ENCODE measurements at regions not wholly inside any gene's neighbourhood (a gene's known extent, or its start where the extent isn't known, plus 50 kb on each side); places are given as distances from the start of the nearest gene placed in this dataset.
A peak's percentile ranks its signal among the peaks of the same experiment; 100 is the strongest.

DNA sequence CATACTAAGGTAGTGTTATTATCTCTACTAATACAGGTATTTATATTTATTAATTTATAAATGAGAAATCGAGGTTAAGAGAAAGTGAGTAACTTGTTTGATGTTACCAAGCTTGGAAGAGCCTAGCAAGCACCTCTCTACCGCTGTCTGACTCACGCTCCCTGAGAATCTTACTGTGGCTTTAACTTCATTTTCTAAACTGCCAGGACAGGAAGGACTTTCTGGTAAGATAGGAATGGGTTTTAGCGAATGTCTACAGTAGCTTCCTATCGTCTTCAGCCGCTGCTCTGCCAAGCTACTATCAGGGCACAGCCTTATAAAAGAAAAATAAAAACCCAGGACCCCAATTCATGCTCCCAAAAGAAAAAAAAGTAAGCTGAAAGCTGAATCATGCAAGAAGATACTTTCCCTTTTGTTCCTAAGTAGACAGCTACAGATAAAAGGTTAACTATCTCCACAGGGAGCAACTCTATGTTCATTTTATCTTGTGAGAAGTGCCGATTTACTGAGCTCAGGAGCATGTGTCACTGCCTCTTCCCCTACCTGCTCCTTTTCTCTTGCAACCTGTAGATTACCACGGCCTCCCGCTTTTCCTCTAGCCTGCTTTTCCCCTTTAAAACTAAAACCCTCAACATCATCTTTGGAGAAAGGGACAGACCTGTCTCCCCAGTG is 60.2 kb downstream of the THNSL1 start:
- ChIA-PET POLR2A (no interaction called here), CTCF (interaction anchor here (0.8 to 1.6 kb wide), 3 partner anchors 14 to 52 kb away, joined by 3 to 4 read pairs (median 3); no protein-coding TSS in a partner anchor)
- Mint-ChIP-seq H3K27ac (no peak overlapping the region), H3K9me3 (no peaks in the 10 kb centered on the region), H3K27me3 (peaks cover 8 to 13% of the 10 kb centered on the region in 2 donors), H3K4me3 (no peak overlapping the region), H3K36me3 (no peaks in the 10 kb centered on the region), H3K4me1 (peaks cover 4 to 14% (median 5%) of the 10 kb centered on the region in 3 donors)
- Histone ChIP-seq H3K27me3 (ENCODE audit: insufficient read depth, low read length, poor library complexity, severe bottlenecking) (no peaks in the 10 kb centered on the region), H3K36me3 (ENCODE audit: insufficient read depth, low read length) (no peaks in the 10 kb centered on the region), H3K9me3 (ENCODE audit: low read length) (no peaks in the 10 kb centered on the region), H3K4me3 (ENCODE audit: low read length) (no peak overlapping the region), H3K4me1 (ENCODE audit: insufficient read depth, low read length) (no peaks in the 10 kb centered on the region), H3K27ac (ENCODE audit: low read depth, low read length) (no peak overlapping the region)
- no peak for DNase-seq

DNA sequence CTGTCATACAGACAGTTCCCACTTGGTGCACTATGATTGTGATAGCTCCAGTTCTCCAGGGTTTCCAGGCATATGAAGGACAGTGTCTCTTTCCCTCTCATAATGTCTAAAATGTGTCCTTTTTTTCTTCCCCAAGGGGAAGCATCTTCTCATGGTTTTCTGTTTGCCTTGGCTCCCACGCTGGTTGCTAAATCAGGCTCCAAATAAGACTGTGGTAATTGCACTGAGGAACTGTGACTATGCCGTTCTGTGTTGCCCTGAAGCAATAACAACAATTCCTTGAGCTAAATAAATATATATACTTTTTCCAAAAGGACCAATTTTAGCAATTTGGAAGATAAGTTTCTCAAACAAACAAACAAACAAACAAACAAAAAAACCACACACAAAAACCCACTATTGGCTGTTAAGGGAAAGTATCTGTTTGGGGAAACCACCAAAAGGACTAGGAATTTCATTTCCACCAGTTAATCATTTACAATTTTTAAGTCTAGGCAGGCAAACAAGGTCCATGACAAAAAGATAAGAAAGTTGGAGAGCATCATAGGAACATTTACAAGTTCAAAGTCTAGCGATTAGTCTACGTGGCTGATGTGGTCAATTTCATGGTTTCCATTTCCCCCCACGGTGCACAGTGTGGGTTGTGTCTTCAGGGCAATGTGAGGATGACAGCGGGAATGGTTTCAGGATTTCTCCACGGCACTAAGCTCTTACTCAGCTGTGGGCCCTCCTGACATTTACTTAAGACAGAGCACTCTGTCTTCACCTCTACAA is 62.4 kb downstream of the THNSL1 start:
- Histone ChIP-seq H3K27me3 (ENCODE audit: insufficient read depth, low read length, poor library complexity, severe bottlenecking) (no peaks in the 10 kb centered on the region), H3K4me1 (ENCODE audit: insufficient read depth, low read length) (no peaks in the 10 kb centered on the region), H3K4me3 (ENCODE audit: low read length) (no peak overlapping the region), H3K9me3 (ENCODE audit: low read length) (no peaks in the 10 kb centered on the region), H3K27ac (ENCODE audit: low read depth, low read length) (no peak overlapping the region), H3K36me3 (ENCODE audit: insufficient read depth, low read length) (no peaks in the 10 kb centered on the region)
- ChIA-PET CTCF (interaction anchor here (1.4 to 2.0 kb wide), 2 partner anchors 13 to 20 kb away, joined by 3 to 5 read pairs; no protein-coding TSS in a partner anchor), POLR2A (no interaction called here)
- H3K4me3 Mint-ChIP-seq: no peak overlapping the region
- H3K27me3 Mint-ChIP-seq: peaks cover 5 to 30% of the 10 kb centered on the region in 2 donors
- H3K9me3 Mint-ChIP-seq: no peaks in the 10 kb centered on the region
- H3K36me3 Mint-ChIP-seq: no peaks in the 10 kb centered on the region
- H3K27ac Mint-ChIP-seq: peak overlapping the region in 1 of 8 donors; percentile 36
- DNase-seq: no peak
- H3K4me1 Mint-ChIP-seq: peaks cover 4 to 14% (median 5%) of the 10 kb centered on the region in 3 donors

DNA sequence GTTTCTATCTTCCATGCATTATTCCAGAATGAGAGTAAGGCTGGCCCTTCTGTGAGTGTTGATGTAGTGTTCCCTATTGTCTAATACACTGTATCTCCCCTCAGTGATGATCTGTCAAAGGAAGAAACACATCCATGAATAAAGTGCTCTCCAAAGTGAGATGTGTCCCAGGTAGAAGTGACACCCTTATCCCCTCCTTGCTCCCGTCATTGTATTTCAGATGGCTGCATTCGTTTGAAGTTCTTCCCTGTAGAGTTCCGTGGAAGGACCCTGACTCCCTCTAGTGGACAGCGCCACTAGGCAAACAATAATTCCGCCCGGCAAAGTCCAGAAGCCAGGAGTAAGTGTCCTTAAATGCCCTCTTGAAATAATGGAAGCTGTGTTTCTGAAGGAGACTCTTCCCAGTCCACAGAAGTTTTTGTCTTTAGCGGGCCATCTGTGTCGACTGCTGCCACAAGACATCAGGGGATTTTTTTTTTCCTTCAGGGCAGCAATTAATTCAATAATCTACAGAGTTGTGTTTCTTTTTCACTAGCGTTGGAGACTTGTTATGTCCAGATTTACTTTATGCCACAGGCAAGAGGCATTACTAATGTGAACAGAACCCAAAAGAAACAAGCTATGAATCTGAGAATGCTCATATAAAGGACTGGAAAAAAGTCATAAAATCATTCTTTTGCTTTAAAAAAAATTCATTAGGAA is 64.6 kb downstream of the THNSL1 start:
- H3K4me3 ChIP-seq (ENCODE audit: low read length): no peak overlapping the region
- Mint-ChIP-seq H3K27ac (peak overlapping the region in 2 of 8 donors; percentile 12 to 40), H3K36me3 (no peaks in the 10 kb centered on the region), H3K27me3 (peaks cover 2 to 26% of the 10 kb centered on the region in 2 donors), H3K4me3 (no peak overlapping the region), H3K9me3 (no peaks in the 10 kb centered on the region), H3K4me1 (peaks cover 4 to 14% (median 5%) of the 10 kb centered on the region in 3 donors)
- no peaks in the 10 kb centered on the region for H3K4me1 ChIP-seq (ENCODE audit: insufficient read depth, low read length)
- no peaks in the 10 kb centered on the region for H3K9me3 ChIP-seq (ENCODE audit: low read length)
- DNase-seq: peak; percentile 32 to 68 (median 39)
- ChIA-PET POLR2A (interaction anchor here (0.6 kb wide), 1 partner anchor 439 kb away, joined by 7 read pairs; no protein-coding TSS in a partner anchor), CTCF (interaction anchor here (0.7 to 2.4 kb wide), 11 partner anchors 9 to 523 kb away, joined by 3 to 20 read pairs (median 4); no protein-coding TSS in a partner anchor)
- no peaks in the 10 kb centered on the region for H3K27me3 ChIP-seq (ENCODE audit: insufficient read depth, low read length, poor library complexity, severe bottlenecking)
- H3K36me3 ChIP-seq (ENCODE audit: insufficient read depth, low read length): no peaks in the 10 kb centered on the region
- H3K27ac ChIP-seq (ENCODE audit: low read depth, low read length): no peak overlapping the region

DNA sequence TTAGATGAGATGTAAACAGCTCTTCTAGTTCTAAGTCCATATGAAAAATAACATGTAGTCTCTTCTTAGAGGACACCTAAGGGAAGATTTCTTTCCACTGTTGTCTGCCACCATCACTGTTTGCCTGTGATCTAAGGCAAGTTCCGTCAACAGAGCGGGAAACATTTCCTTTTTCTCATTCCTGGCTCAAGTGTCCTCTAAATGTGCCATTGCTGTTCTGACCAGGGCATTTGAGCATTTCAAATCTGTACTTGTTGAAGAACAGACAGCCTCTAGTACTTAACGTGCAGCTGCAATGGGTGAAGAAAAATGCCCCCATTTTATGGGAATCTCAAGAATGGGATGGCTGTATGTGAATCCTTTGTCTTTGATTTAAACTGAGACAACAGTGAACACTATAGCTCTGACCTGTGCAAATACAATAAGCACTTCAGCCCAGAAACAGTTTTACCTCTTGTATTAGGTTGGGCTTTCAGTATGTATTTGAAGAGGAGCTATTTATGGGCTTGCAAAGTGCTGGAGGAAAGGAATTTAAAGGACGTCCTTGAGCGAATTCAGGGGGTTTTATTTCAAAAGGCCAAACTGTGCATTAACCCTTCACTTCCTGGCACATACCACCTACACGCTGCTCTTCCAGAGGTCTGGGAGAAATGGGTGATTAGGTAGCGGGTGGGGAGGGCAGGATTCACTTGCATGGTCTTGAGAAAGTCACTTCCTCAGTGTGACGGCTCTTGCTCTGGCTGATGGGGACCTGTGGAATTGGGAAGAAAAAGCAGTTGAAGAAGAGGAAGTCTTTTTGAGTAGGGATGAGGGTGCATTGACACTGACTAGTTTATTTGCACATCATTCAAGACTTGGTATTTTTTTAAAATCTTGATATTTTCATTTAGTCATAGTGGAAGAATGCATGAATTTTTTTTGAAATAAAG is 66.1 kb downstream of the THNSL1 start:
- no peak for DNase-seq
- ChIA-PET CTCF (no interaction called here), POLR2A (no interaction called here)
- H3K36me3 Mint-ChIP-seq: no peaks in the 10 kb centered on the region
- Histone ChIP-seq H3K36me3 (ENCODE audit: insufficient read depth, low read length) (no peaks in the 10 kb centered on the region), H3K27ac (ENCODE audit: low read depth, low read length) (no peak overlapping the region), H3K9me3 (ENCODE audit: low read length) (no peaks in the 10 kb centered on the region), H3K4me1 (ENCODE audit: insufficient read depth, low read length) (no peaks in the 10 kb centered on the region), H3K4me3 (ENCODE audit: low read length) (no peak overlapping the region), H3K27me3 (ENCODE audit: insufficient read depth, low read length, poor library complexity, severe bottlenecking) (no peaks in the 10 kb centered on the region)
- no peaks in the 10 kb centered on the region for H3K9me3 Mint-ChIP-seq
- no peak overlapping the region for H3K4me3 Mint-ChIP-seq
- H3K27ac Mint-ChIP-seq: peak overlapping the region in 1 of 8 donors; percentile 21
- peaks cover 5 to 30% of the 10 kb centered on the region in 2 donors for H3K27me3 Mint-ChIP-seq
- peaks cover 4 to 14% (median 5%) of the 10 kb centered on the region in 3 donors for H3K4me1 Mint-ChIP-seq

DNA sequence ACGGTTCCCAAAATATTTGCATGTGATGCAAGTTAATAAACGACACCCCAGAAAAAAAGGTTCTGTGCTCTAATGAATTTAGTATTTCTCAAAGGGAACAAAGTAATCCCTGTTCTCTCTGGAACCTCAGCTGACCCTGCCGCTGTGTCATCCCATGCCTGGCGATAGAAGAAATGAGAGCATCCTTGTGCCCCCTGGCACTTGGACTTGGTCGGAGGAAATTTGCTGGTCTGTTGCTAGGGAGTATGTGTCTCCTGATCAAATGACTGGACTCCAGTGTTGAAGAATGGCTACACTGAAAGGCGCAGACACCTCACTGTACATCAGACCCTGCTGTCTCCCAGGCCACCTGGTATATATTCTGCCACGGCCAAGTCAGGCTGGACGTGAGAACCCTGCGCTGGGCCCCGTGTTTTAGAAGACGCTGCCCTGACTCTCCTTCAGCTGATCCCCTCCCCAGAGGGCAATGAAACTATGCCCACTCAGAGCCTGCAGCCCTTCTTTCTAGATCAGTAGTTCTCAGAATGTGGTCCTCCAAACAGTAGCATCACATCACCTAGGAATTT is 67.2 kb downstream of the THNSL1 start:
- no peak for DNase-seq
- H3K4me3 Mint-ChIP-seq: no peak overlapping the region
- POLR2A ChIA-PET: no interaction called here

DNA sequence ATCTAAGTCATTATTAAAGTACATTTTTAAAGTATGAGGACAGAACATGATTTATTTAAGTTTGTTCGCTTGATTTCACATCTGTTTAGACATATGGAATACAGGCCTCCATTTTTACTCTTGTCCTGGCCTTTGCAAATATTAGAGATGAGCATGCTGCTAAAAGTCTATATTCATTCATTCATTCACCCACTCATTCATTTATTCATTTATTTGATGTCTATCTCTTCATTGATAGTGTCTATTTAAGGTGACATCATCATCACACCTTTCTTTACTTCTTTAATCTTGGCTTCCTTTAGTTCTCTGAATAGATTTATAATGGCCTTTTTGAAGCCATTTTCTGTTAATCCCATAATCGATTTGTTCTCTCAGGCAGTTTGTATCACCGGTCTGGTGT is 68.0 kb downstream of the THNSL1 start:
- Histone ChIP-seq H3K27ac (ENCODE audit: low read depth, low read length) (no peak overlapping the region), H3K9me3 (ENCODE audit: low read length) (no peaks in the 10 kb centered on the region), H3K4me1 (ENCODE audit: insufficient read depth, low read length) (no peaks in the 10 kb centered on the region), H3K4me3 (ENCODE audit: low read length) (no peak overlapping the region), H3K27me3 (ENCODE audit: insufficient read depth, low read length, poor library complexity, severe bottlenecking) (no peaks in the 10 kb centered on the region), H3K36me3 (ENCODE audit: insufficient read depth, low read length) (no peaks in the 10 kb centered on the region)
- ChIA-PET POLR2A (no interaction called here), CTCF (interaction anchor here (1.3 kb wide), 1 partner anchor 442 kb away, joined by 3 read pairs; no protein-coding TSS in a partner anchor)
- H3K27me3 Mint-ChIP-seq: peaks cover 8 to 38% of the 10 kb centered on the region in 2 donors
- DNase-seq: no peak
- H3K36me3 Mint-ChIP-seq: no peaks in the 10 kb centered on the region
- H3K4me1 Mint-ChIP-seq: peaks cover 4 to 6% (median 5%) of the 10 kb centered on the region in 3 donors
- H3K27ac Mint-ChIP-seq: no peak overlapping the region
- H3K4me3 Mint-ChIP-seq: no peak overlapping the region
- no peaks in the 10 kb centered on the region for H3K9me3 Mint-ChIP-seq

More for the DNA sequence above, 67.2 kb downstream of the THNSL1 start:
- Mint-ChIP-seq H3K9me3 (no peaks in the 10 kb centered on the region), H3K27me3 (peaks cover 6 to 34% of the 10 kb centered on the region in 2 donors), H3K4me1 (peaks cover 4 to 14% (median 5%) of the 10 kb centered on the region in 3 donors), H3K36me3 (no peaks in the 10 kb centered on the region), H3K27ac (no peak overlapping the region)
- Histone ChIP-seq H3K9me3 (ENCODE audit: low read length) (no peaks in the 10 kb centered on the region), H3K4me1 (ENCODE audit: insufficient read depth, low read length) (no peaks in the 10 kb centered on the region), H3K27me3 (ENCODE audit: insufficient read depth, low read length, poor library complexity, severe bottlenecking) (no peaks in the 10 kb centered on the region), H3K27ac (ENCODE audit: low read depth, low read length) (no peak overlapping the region), H3K4me3 (ENCODE audit: low read length) (no peak overlapping the region), H3K36me3 (ENCODE audit: insufficient read depth, low read length) (no peaks in the 10 kb centered on the region)
- CTCF ChIA-PET: interaction anchor here (1.3 kb wide), 1 partner anchor 441 kb away, joined by 3 read pairs; no protein-coding TSS in a partner anchor

DNA sequence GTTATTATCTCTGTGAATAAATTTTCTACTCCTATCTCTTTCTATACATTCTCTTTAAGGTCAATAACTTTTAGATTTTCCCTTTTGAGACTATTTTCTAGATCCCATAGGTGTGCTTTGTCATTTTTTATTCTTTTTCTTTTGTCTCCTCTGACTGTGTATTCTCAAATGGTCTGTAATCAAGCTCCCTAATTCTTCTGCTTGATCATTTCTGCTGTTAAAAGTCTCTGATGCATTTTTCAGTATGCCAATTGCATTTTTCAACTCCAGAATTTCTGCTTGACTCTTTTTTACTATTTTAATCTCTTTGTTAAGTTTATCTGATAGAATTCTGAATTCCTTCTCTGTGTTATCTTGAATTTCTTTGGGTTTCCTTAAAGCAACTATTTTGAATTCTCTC is 78.2 kb downstream of the THNSL1 start:
- no peaks in the 10 kb centered on the region for H3K4me1 ChIP-seq (ENCODE audit: insufficient read depth, low read length)
- ChIA-PET CTCF (no interaction called here), POLR2A (no interaction called here)

More for the DNA sequence above, 78.2 kb downstream of the THNSL1 start:
- no peak for DNase-seq
- Histone ChIP-seq H3K4me3 (ENCODE audit: low read length) (no peak overlapping the region), H3K27ac (ENCODE audit: low read depth, low read length) (no peak overlapping the region), H3K27me3 (ENCODE audit: insufficient read depth, low read length, poor library complexity, severe bottlenecking) (no peaks in the 10 kb centered on the region), H3K36me3 (ENCODE audit: insufficient read depth, low read length) (no peaks in the 10 kb centered on the region), H3K9me3 (ENCODE audit: low read length) (peaks cover 17% of the 10 kb centered on the region)
- H3K27ac Mint-ChIP-seq: no peak overlapping the region
- H3K4me3 Mint-ChIP-seq: no peak overlapping the region
- H3K4me1 Mint-ChIP-seq: no peaks in the 10 kb centered on the region
- H3K36me3 Mint-ChIP-seq: peaks cover 0 to 21% (median 1%) of the 10 kb centered on the region in 3 donors
- peaks cover 18 to 36% of the 10 kb centered on the region in 2 donors for H3K27me3 Mint-ChIP-seq
- H3K9me3 Mint-ChIP-seq: peaks cover 22 to 36% (median 22%) of the 10 kb centered on the region in 5 donors

Data from CD8-positive, alpha-beta memory T cell (primary cell).